CD14-positive monocyte (primary cell): ENCODE measurements at regions not wholly inside any gene's neighbourhood (a gene's known extent, or its start where the extent isn't known, plus 50 kb on each side); places are given as distances from the start of the nearest gene placed in this dataset.
"Not testable (repeated sequence)": the region's sequence is repeated elsewhere in the genome, so short reads cannot be mapped to it uniquely, and the experiment has no call there.

Experiments
- DNase-seq, 3 donors: peaks; one replicate each; pipeline ENCODE4 v3.0.0-alpha.2; 2011 to 2022
- H2AFZ ChIP-seq: 2 replicates; pipeline ENCODE4 v1.6.0; 2012; ENCODE audit warnings: mild to moderate bottlenecking, low read depth, low read length, inconsistent platforms; ENCODE audit not compliant: insufficient read depth, poor library complexity, severe bottlenecking
- H3K27ac ChIP-seq, 2 donors: 1 replicate in 1 of 2; 2 replicates in 1 of 2; pipeline ENCODE4 v1.5.1; 2012 to 2013; ENCODE audit warnings: low read length in 2 of 2, control low read depth in 1 of 2, inconsistent platforms in 1 of 2, low read depth in 1 of 2, mild to moderate bottlenecking in 1 of 2
- H3K27me3 ChIP-seq, 2 donors: one replicate each; pipeline versions ENCODE4 v1.6.0 to v1.6.1; 2011 to 2013; ENCODE audit warnings: low read length in 2 of 2; ENCODE audit not compliant: control insufficient read depth in 2 of 2, insufficient read depth in 2 of 2
- H3K36me3 ChIP-seq, 2 donors: replicated peaks in 1 of 2; 1 replicate in 1 of 2; 2 replicates in 1 of 2; pipeline versions ENCODE4 v1.5.1 to v1.6.1; 2012 to 2013; ENCODE audit warnings: low read length in 2 of 2, control low read depth in 1 of 2, inconsistent platforms in 1 of 2, mild to moderate bottlenecking in 1 of 2; ENCODE audit not compliant: insufficient read depth in 2 of 2, control insufficient read depth in 1 of 2
- H3K4me1 ChIP-seq, 2 donors: 1 replicate in 1 of 2; 2 replicates in 1 of 2; pipeline versions ENCODE4 v1.5.1 to v1.6.1; 2012 to 2013; ENCODE audit warnings: low read length in 2 of 2, control low read depth in 1 of 2, inconsistent platforms in 1 of 2, mild to moderate bottlenecking in 1 of 2, moderate library complexity in 1 of 2; ENCODE audit not compliant: insufficient read depth in 2 of 2, control insufficient read depth in 1 of 2
- H3K4me2 ChIP-seq: replicated peaks from 2 replicates; pipeline ENCODE3; 2012; ENCODE audit warnings: low read length, moderate library complexity, mild to moderate bottlenecking; ENCODE audit not compliant: poor library complexity, severe bottlenecking; ENCODE audit errors: extremely low read depth
- H3K4me3 ChIP-seq, 3 experiments: fragments of 200-600 bp in 1 of 3; sonication (generic) in 1 of 3; replicated peaks in 1 of 3; 1 replicate in 2 of 3; 2 replicates in 1 of 3; pipeline ENCODE4 v1.5.1; 2011 to 2013; ENCODE audit warnings: low read length in 3 of 3, mild to moderate bottlenecking in 3 of 3, control low read depth in 2 of 3, low read depth in 2 of 3, inconsistent platforms in 1 of 3, moderate library complexity in 1 of 3
- H3K79me2 ChIP-seq: 2 replicates; pipeline ENCODE4 v1.6.0; 2012; ENCODE audit warnings: mild to moderate bottlenecking, control low read depth, inconsistent platforms, low read length, moderate library complexity; ENCODE audit not compliant: insufficient read depth
- H3K9ac ChIP-seq: 2 replicates; pipeline ENCODE4 v1.6.0; 2017; ENCODE audit warnings: low read length, mild to moderate bottlenecking; ENCODE audit not compliant: insufficient read depth, poor library complexity, severe bottlenecking
- H3K9me3 ChIP-seq, 2 donors: replicated peaks in 1 of 2; 1 replicate in 1 of 2; 2 replicates in 1 of 2; pipeline versions ENCODE4 v1.5.1 to v1.6.1; 2012 to 2013; ENCODE audit warnings: low read length in 2 of 2, control low read depth in 1 of 2; ENCODE audit not compliant: control insufficient read depth in 1 of 2, insufficient read depth in 1 of 2
- H4K20me1 ChIP-seq: 2 replicates; pipeline ENCODE4 v1.6.0; 2012; ENCODE audit warnings: mild to moderate bottlenecking, low read length, control low read depth, moderate library complexity; ENCODE audit not compliant: insufficient read depth
- H3K27ac Mint-ChIP-seq, 7 donors: one replicate each; pipeline ENCODE4 v1.8.0; 2020; ENCODE audit warnings: mild to moderate bottlenecking in 7 of 7, mixed read lengths in 7 of 7, moderate library complexity in 6 of 7, inconsistent platforms in 2 of 7
- H3K27me3 Mint-ChIP-seq, 3 donors: one replicate each; pipeline ENCODE4 v1.8.0; 2021 to 2022; ENCODE audit warnings: low read depth in 3 of 3, mild to moderate bottlenecking in 3 of 3, mixed read lengths in 3 of 3, moderate library complexity in 3 of 3, inconsistent platforms in 1 of 3
- H3K36me3 Mint-ChIP-seq, 2 donors: one replicate each; pipeline ENCODE4 v1.8.0; 2020; ENCODE audit warnings: mixed read lengths in 2 of 2, inconsistent platforms in 1 of 2, mild to moderate bottlenecking in 1 of 2
- H3K4me1 Mint-ChIP-seq: one replicate; pipeline ENCODE4 v1.8.0; 2020; ENCODE audit warnings: mild to moderate bottlenecking, mixed read lengths
- H3K4me3 Mint-ChIP-seq, 2 donors: one replicate each; pipeline ENCODE4 v1.8.0; 2020; ENCODE audit warnings: mild to moderate bottlenecking in 2 of 2, mixed read lengths in 2 of 2, moderate library complexity in 1 of 2
- H3K9me3 Mint-ChIP-seq, 7 donors: one replicate each; pipeline ENCODE4 v1.8.0; 2020 to 2022; ENCODE audit warnings: mixed read lengths in 7 of 7, mild to moderate bottlenecking in 6 of 7, moderate library complexity in 6 of 7, inconsistent platforms in 2 of 7
- CTCF ChIP-seq: fragments of 200-600 bp; IDR thresholded peaks from one replicate; pipeline ENCODE4 v1.8.0; 2022; ENCODE audit warnings: antibody characterized with exemption, mild to moderate bottlenecking
- WGBS: methylation state at CpG from one replicate; pipeline ENCODE4 v1.1.5; 2013; ENCODE audit warnings: missing lambda C conversion rate; ENCODE audit not compliant: insufficient coverage; 5-methylcytosine and 5-hydroxymethylcytosine counted together
- intact Hi-C, 2 donors: fragments of 100-400 bp; cut with micrococcal nuclease; formaldehyde crosslinking; loops; one replicate each; pipeline versions ENCODE4 v1.15.0 to v1.15.1; 2023

DNA sequence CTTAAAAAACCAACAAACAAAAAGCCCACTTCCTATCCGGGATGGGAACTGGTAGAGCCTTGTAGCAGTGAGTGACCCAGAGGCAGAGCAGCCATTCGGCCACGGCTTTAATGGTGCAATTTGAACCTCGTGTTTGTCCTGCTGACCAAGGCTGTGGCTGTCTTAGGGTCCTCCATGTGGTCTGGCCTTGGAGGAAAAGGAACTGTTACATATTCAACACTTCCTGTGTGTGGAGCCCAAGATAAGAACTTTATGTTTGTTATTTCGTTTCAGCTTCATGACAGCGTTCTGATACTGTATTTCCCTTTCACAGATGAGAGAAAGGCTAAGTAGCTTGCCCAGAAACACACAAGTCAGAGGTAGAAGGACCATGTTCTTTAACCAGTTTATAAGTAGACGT, 269.8 kb downstream of the SV2B start:
- intact Hi-C loops = no loop called here
- Mint-ChIP-seq H3K27me3 (peaks cover 3 to 6% (median 4%) of the 10 kb centered on the region in 3 donors), H3K4me3 (peak overlapping the region; percentile 31 to 67), H3K27ac (no peak overlapping the region), H3K9me3 (peaks cover 4 to 20% (median 6%) of the 10 kb centered on the region in 7 donors), H3K36me3 (no peaks in the 10 kb centered on the region), H3K4me1 (peaks cover 11% of the 10 kb centered on the region)
- 0% methylated on average over 5 of the region's 7 CpGs for WGBS
- peak overlapping the region in 1 of 3 experiments; percentile 19 for H3K4me3 ChIP-seq
- TF ChIP-seq CTCF = no peak
- no peak overlapping the region for H3K9ac ChIP-seq
- DNase-seq = no peak
- no peaks in the 10 kb centered on the region for H3K79me2 ChIP-seq
- no peaks in the 10 kb centered on the region for H3K27me3 ChIP-seq
- H3K4me1 ChIP-seq = peaks cover 0 to 6% of the 10 kb centered on the region in 2 donors
- H3K27ac ChIP-seq = no peak overlapping the region
- H3K4me2 ChIP-seq = peak overlapping the region; percentile 34
- no peaks in the 10 kb centered on the region for H4K20me1 ChIP-seq
- no peaks in the 10 kb centered on the region for H3K36me3 ChIP-seq
- peak overlapping the region; percentile 52 for H2AFZ ChIP-seq
- no peaks in the 10 kb centered on the region for H3K9me3 ChIP-seq

DNA sequence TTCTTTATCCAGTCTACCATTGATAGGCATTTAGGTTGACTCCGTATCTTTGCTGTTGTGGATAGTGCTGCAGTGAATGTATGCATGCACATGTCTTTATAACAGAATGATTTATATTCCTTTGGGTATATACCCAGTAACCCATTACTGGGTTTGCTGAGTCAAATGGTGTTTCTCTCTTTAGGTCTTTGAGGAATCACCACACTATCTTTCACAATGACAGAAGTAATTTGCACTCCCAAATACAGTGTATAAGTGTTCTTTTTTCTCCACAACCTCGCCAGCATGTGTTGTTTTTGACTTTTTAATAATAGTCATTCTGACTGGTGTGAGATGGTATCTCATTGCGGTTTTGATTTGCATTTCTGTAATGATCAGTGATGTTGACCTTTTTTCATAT, 271.3 kb downstream of the SV2B start:
- H3K9me3 Mint-ChIP-seq, H3K27ac ChIP-seq, H3K36me3 ChIP-seq, H4K20me1 ChIP-seq, H2AFZ ChIP-seq, H3K4me1 ChIP-seq, H3K27ac Mint-ChIP-seq, H3K79me2 ChIP-seq, H3K4me3 Mint-ChIP-seq, DNase-seq, H3K4me2 ChIP-seq, H3K36me3 Mint-ChIP-seq, H3K9me3 ChIP-seq, H3K4me3 ChIP-seq, H3K27me3 ChIP-seq, H3K9ac ChIP-seq, intact Hi-C loops, H3K27me3 Mint-ChIP-seq: not testable (repeated sequence)
- peaks cover 11% of the 10 kb centered on the region for H3K4me1 Mint-ChIP-seq
- 80% methylated on average over 1 of the region's 3 CpGs for WGBS
